C4-2B (cell line): ENCODE measurements at regions not wholly inside any gene's neighbourhood (a gene's known extent, or its start where the extent isn't known, plus 50 kb on each side); places are given as distances from the start of the nearest gene placed in this dataset.

Source experiments
- CTCF ChIP-seq: fragments of 450-650 bp; conservative IDR thresholded peaks from 2 replicates; pipeline ENCODE4 v1.5.1; 2017; ENCODE audit warnings: mild to moderate bottlenecking
- ZFX ChIP-seq: fragments of 450-650 bp; IDR thresholded peaks from 2 replicates; pipeline ENCODE4 v1.6.1; 2017

- TF ChIP-seq CTCF (no peak), ZFX (no peak)
Observed at GRCh38 chr5:117604845-117605244, 1030.2 kb upstream of the SEMA6A start.
